Caco-2 (cell line): ENCODE measurements at regions not wholly inside any gene's neighbourhood (a gene's known extent, or its start where the extent isn't known, plus 50 kb on each side); places are given as distances from the start of the nearest gene placed in this dataset.

ENCODE experiments used
- BruUV-seq: library from RNA; stranded (reverse); fragments of 400-500 nt; replicated peaks from 2 replicates; lab custom pipeline; 2021; lab: Mats Ljungman, UMichigan
- CTCF ChIA-PET: fragments of 300-600 bp; sonication (Branson Sonifier 250); formaldehyde crosslinking; loops from one replicate; lab custom pipeline; 2022; ENCODE audit warnings: antibody characterized with exemption; lab: Charles Lee
- POLR2A ChIA-PET: fragments of 300-600 bp; sonication (Branson Sonifier 250); formaldehyde crosslinking; loops from one replicate; lab custom pipeline; 2022; ENCODE audit warnings: antibody characterized with exemption; lab: Charles Lee
- DNase-seq, 2 experiments: peaks; one replicate each; pipeline versions ENCODE4 v3.0.0 to v3.0.0-alpha.2; 2020 to 2022
- H3K27me3 ChIP-seq: replicated peaks from 2 replicates; pipeline ENCODE4 v1.6.0; 2011; ENCODE audit warnings: low read length; ENCODE audit not compliant: control insufficient read depth, insufficient read depth
- H3K36me3 ChIP-seq: 2 replicates; pipeline ENCODE4 v1.5.1; 2011; ENCODE audit warnings: low read length; ENCODE audit not compliant: control insufficient read depth, insufficient read depth
- H3K4me1 ChIP-seq: fragments of 250-450 bp; sonication (Bioruptor Pico); 2 replicates; pipeline ENCODE4 v1.5.1; 2020; ENCODE audit warnings: mild to moderate bottlenecking
- H3K4me3 ChIP-seq: 2 replicates; pipeline ENCODE4 v1.5.1; 2011; ENCODE audit warnings: low read depth, mild to moderate bottlenecking, control low read depth, low read length
- H3K9me3 ChIP-seq: fragments of 250-450 bp; sonication (Bioruptor Pico); 2 replicates; pipeline ENCODE4 v1.5.1; 2020; ENCODE audit warnings: mild to moderate bottlenecking, moderate library complexity
- H3K27ac Mint-ChIP-seq: one replicate; pipeline ENCODE4 v1.8.0; 2022; ENCODE audit warnings: mixed read lengths; ENCODE audit not compliant: unreplicated experiment
- H3K27me3 Mint-ChIP-seq: one replicate; pipeline ENCODE4 v1.8.0; 2022; ENCODE audit warnings: mixed read lengths; ENCODE audit not compliant: insufficient read depth, unreplicated experiment
- H3K36me3 Mint-ChIP-seq: one replicate; pipeline ENCODE4 v1.8.0; 2022; ENCODE audit warnings: mild to moderate bottlenecking, mixed read lengths; ENCODE audit not compliant: insufficient read depth, unreplicated experiment
- H3K4me1 Mint-ChIP-seq: one replicate; pipeline ENCODE4 v1.8.0; 2022; ENCODE audit warnings: low read depth, mixed read lengths; ENCODE audit not compliant: unreplicated experiment
- H3K4me3 Mint-ChIP-seq: one replicate; pipeline ENCODE4 v1.8.0; 2022; ENCODE audit warnings: mild to moderate bottlenecking, moderate library complexity, mixed read lengths; ENCODE audit not compliant: unreplicated experiment
- H3K9me3 Mint-ChIP-seq: one replicate; pipeline ENCODE4 v1.8.0; 2022; ENCODE audit warnings: mixed read lengths; ENCODE audit not compliant: unreplicated experiment
- intact Hi-C: fragments of 100-400 bp; cut with micrococcal nuclease; formaldehyde crosslinking; loops from one replicate; pipeline ENCODE4 v1.10.0; 2022; ENCODE audit not compliant: unreplicated experiment
- TF ChIP-seq, protein P1 (sequence below), 2 experiments: fragments of 200-600 bp in 1 of 2; IDR thresholded peaks; 1 replicate in 1 of 2; 2 replicates in 1 of 2; pipeline versions ENCODE4 v1.5.1 to v1.8.0; 2011 to 2022; ENCODE audit warnings: antibody characterized with exemption in 1 of 2, control low read depth in 1 of 2, inconsistent platforms in 1 of 2, low read depth in 1 of 2, low read length in 1 of 2, mild to moderate bottlenecking in 1 of 2, moderate library complexity in 1 of 2; ENCODE audit not compliant: insufficient read depth in 1 of 2, severe bottlenecking in 1 of 2, unreplicated experiment in 1 of 2

GRCh38 chr6:20351534-20351933, 50.1 kb upstream of the E2F3 start:
- H3K4me3 Mint-ChIP-seq: no peak overlapping the region
- CTCF ChIA-PET: no interaction called here
- no peak overlapping the region for H3K4me3 ChIP-seq

More at GRCh38 chr6:20351534-20351933, 50.1 kb upstream of the E2F3 start:
- Mint-ChIP-seq H3K9me3 (no peaks in the 10 kb centered on the region), H3K4me1 (peaks cover 17% of the 10 kb centered on the region), H3K27me3 (no peaks in the 10 kb centered on the region), H3K36me3 (no peaks in the 10 kb centered on the region), H3K27ac (no peak overlapping the region)
- Histone ChIP-seq H3K36me3 (no peaks in the 10 kb centered on the region; the same call in 1 of the 2 replicates), H3K27me3 (no peaks in the 10 kb centered on the region), H3K9me3 (no peaks in the 10 kb centered on the region), H3K4me1 (peaks cover 18% of the 10 kb centered on the region)
- TF ChIP-seq, protein P1, sequence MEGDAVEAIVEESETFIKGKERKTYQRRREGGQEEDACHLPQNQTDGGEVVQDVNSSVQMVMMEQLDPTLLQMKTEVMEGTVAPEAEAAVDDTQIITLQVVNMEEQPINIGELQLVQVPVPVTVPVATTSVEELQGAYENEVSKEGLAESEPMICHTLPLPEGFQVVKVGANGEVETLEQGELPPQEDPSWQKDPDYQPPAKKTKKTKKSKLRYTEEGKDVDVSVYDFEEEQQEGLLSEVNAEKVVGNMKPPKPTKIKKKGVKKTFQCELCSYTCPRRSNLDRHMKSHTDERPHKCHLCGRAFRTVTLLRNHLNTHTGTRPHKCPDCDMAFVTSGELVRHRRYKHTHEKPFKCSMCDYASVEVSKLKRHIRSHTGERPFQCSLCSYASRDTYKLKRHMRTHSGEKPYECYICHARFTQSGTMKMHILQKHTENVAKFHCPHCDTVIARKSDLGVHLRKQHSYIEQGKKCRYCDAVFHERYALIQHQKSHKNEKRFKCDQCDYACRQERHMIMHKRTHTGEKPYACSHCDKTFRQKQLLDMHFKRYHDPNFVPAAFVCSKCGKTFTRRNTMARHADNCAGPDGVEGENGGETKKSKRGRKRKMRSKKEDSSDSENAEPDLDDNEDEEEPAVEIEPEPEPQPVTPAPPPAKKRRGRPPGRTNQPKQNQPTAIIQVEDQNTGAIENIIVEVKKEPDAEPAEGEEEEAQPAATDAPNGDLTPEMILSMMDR (IDR thresholded peaks at IDR 0.05; ENCODE audit: insufficient read depth in 1 of 2, low read depth in 1 of 2, low read length in 1 of 2, severe bottlenecking in 1 of 2, unreplicated experiment in 1 of 2): no peak
- no peak for DNase-seq
- intact Hi-C loops: no loop called here
- BruUV-seq: no TSS peak
- POLR2A ChIA-PET: no interaction called here
